Mucosa of stomach (tissue), 1 donor: ENCODE measurements at regions not wholly inside any gene's neighbourhood (a gene's known extent, or its start where the extent isn't known, plus 50 kb on each side); places are given as distances from the start of the nearest gene placed in this dataset.

Experiments used
- H3K27me3 ChIP-seq: one replicate; pipeline ENCODE4 v1.7.0; 2013; ENCODE audit warnings: mild to moderate bottlenecking, low read length; ENCODE audit not compliant: control insufficient read depth, insufficient read depth
- H3K36me3 ChIP-seq: one replicate; pipeline ENCODE4 v1.7.0; 2013; ENCODE audit warnings: low read length; ENCODE audit not compliant: control insufficient read depth, insufficient read depth
- H3K4me1 ChIP-seq: one replicate; pipeline ENCODE4 v1.7.0; 2013; ENCODE audit warnings: mild to moderate bottlenecking, low read length; ENCODE audit not compliant: control insufficient read depth, insufficient read depth
- H3K4me3 ChIP-seq: one replicate; pipeline ENCODE4 v1.7.0; 2013; ENCODE audit warnings: low read length
- H3K9ac ChIP-seq: one replicate; pipeline ENCODE4 v1.7.0; 2013; ENCODE audit warnings: mild to moderate bottlenecking, low read length, moderate library complexity
- H3K9me3 ChIP-seq: one replicate; pipeline ENCODE4 v1.7.0; 2013; ENCODE audit warnings: mild to moderate bottlenecking, low read length, moderate library complexity; ENCODE audit not compliant: control insufficient read depth
- donor health status: Pancreatic carcinoma.

DNA sequence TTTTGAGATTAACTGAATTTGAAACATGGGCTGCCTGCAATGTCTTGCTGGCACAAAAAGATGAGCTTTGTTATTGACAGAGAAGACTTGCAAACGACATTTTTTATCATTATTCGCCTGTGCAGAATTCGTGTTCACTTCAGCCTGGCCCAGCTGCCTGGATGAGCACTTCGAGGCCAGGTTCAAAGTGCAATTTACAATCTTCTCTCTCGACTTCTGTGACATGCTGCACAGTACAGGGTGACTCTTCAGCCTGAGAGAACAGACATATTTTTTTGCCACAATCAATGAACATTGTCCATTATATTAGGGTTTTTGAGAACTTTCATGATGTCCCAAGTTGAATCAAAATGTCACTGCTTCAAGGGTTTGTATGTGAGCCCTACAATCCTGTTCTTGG is 616.5 kb downstream of the SMARCA1 start:
- Histone ChIP-seq H3K4me3 (no peak overlapping the region), H3K9ac (no peak overlapping the region), H3K9me3 (no peaks in the 10 kb centered on the region), H3K4me1 (no peaks in the 10 kb centered on the region), H3K27me3 (no peaks in the 10 kb centered on the region), H3K36me3 (no peaks in the 10 kb centered on the region)

DNA sequence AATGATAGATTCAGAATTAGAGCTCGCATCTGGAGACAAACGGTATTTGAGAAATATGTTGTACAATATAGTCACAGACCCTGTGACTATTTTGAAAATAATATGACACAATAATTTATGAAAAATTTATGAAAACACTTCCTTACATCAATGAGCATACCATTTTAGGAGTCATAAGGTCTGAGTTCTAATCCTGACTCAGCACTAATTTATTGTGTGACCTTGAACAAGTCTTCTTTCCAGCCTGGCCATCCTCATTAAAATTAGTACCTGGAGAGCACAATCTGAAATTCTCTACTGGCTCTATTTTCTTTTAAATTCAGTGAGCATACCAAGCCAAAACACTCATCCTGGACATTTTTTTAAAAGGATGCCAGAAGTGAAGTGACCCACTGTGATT is 622.3 kb downstream of the SMARCA1 start:
- no peak overlapping the region for H3K9ac ChIP-seq
- no peaks in the 10 kb centered on the region for H3K4me1 ChIP-seq
- no peaks in the 10 kb centered on the region for H3K36me3 ChIP-seq
- no peaks in the 10 kb centered on the region for H3K27me3 ChIP-seq
- H3K4me3 ChIP-seq, result no peak overlapping the region
- no peaks in the 10 kb centered on the region for H3K9me3 ChIP-seq

DNA sequence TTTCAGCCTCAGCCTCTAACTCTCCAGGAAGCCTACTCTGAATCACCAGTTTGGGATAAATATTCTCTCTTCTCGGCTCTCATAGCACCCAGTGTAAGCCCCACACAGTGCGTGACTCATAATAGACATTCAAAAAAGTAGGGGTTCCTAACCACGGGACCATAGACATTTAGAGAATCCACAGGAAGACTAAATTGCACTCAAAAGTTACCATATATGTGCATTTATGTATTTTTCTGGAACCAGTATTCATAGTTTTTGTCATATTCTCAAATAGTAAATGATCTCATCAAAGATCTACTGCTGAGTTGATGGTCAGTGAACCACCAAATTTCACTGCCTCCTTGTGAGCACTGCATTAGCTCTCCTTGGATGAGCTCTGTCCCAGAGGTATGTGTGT is 625.7 kb downstream of the SMARCA1 start:
- H3K9me3 ChIP-seq, result no peaks in the 10 kb centered on the region
- H3K9ac ChIP-seq, result no peak overlapping the region
- no peaks in the 10 kb centered on the region for H3K36me3 ChIP-seq
- H3K4me3 ChIP-seq, result no peak overlapping the region
- no peaks in the 10 kb centered on the region for H3K27me3 ChIP-seq
- H3K4me1 ChIP-seq, result no peaks in the 10 kb centered on the region

DNA sequence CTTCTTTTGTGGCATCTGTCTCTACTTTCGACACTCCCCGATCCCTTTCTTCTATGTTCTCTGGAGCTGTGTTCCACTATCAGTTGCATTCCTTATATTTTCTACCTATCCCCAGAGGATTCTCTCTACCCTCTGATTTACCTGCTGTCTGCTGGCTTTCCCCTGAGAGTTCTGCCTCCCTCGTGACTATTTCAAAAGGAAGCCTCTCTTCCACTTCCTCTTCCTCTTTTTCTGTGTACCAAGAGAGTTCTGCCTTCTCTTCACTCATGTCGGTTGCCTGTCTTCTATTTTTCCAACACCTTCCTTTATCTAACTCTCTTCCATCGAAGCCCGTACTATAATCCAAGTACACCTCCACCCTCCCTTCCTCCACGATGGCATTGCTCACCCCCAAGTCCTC is 631.7 kb downstream of the SMARCA1 start:
- Histone ChIP-seq H3K4me3 (no peak overlapping the region), H3K4me1 (no peaks in the 10 kb centered on the region), H3K27me3 (no peaks in the 10 kb centered on the region), H3K9me3 (no peaks in the 10 kb centered on the region), H3K9ac (no peak overlapping the region), H3K36me3 (no peaks in the 10 kb centered on the region)

DNA sequence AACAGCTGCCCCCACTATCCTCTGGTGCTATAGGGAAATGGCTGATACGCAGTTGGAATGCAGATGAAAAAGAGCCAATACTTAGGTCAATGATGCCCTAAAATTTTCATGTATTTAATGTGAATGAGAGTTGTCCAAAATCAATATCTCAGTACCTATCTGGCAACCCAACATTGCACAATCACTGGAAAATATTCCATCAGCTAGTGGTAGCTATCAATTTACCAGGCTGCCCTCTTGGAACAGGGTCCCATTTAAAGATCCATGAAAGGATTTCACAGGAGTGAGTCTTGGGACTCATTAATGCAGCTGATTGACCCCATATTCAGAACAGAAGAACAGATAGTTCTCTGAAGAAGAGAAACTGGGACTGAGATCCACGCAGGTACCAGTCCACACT is 638.9 kb downstream of the SMARCA1 start:
- Histone ChIP-seq H3K4me1 (no peaks in the 10 kb centered on the region), H3K9ac (no peak overlapping the region), H3K9me3 (no peaks in the 10 kb centered on the region), H3K36me3 (no peaks in the 10 kb centered on the region), H3K4me3 (no peak overlapping the region), H3K27me3 (no peaks in the 10 kb centered on the region)

DNA sequence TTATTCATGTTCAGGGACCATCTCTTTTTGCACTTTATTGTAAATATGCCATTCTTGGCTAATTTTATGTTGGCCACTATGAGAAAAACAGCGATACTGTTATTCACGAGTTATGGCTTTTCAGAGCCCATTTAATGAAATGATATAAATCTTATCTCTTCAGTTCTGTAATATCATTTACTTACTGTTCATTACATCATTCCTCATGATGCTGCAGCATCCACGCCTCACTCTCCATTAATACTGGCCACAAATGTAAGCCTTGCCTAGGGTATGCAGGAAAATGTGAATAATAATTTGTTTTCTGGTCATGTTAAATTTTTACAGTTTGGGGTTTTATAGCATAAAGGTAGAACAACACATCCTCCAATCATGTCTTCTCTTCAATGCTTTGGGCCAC is 639.6 kb downstream of the SMARCA1 start:
- no peak overlapping the region for H3K4me3 ChIP-seq
- no peaks in the 10 kb centered on the region for H3K9me3 ChIP-seq
- H3K36me3 ChIP-seq, result no peaks in the 10 kb centered on the region
- no peaks in the 10 kb centered on the region for H3K4me1 ChIP-seq
- H3K9ac ChIP-seq, result no peak overlapping the region
- H3K27me3 ChIP-seq, result no peaks in the 10 kb centered on the region

DNA sequence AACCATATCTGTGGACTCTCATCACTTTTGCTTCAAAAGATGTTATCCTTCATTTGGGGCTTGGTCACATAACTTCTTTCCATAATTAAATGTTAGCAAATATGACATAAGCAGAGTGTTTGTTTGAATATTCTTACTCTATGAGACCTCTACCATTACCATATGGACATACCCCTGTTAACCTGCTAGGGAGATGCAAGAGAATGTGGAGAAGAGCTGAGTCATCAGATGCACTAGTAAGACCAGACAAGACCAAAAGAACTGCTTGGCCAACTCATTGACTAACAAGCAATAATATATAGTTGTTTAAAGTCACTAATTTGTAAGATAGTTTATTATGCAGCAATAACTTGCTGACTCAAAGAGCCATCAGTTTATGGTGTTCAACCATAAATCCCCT is 652.9 kb downstream of the SMARCA1 start:
- no peak overlapping the region for H3K4me3 ChIP-seq
- H3K9ac ChIP-seq, result no peak overlapping the region
- H3K9me3 ChIP-seq, result no peaks in the 10 kb centered on the region
- H3K36me3 ChIP-seq, result no peaks in the 10 kb centered on the region
- no peaks in the 10 kb centered on the region for H3K27me3 ChIP-seq
- no peaks in the 10 kb centered on the region for H3K4me1 ChIP-seq

DNA sequence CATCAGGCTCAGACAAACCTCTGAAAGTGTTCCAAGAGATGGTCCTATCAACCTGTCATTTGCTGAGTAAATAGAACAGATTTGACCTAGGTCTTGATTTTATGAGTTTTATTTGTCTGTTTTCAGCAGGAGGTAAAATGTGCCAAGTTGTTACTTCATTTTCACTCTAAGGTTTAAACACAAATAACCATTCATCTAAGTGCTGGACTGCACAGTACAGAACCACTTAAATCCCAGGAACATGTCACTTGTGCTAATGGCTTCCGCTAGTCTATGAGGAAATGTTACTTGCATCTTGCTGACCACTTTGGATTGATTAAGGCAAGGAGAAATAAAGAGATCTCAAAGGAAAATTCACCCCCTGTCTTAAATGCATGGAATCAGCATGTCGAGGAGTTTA is 660.7 kb downstream of the SMARCA1 start:
- Histone ChIP-seq H3K9me3 (no peaks in the 10 kb centered on the region), H3K27me3 (no peaks in the 10 kb centered on the region), H3K4me1 (no peaks in the 10 kb centered on the region), H3K9ac (no peak overlapping the region), H3K4me3 (no peak overlapping the region), H3K36me3 (no peaks in the 10 kb centered on the region)

DNA sequence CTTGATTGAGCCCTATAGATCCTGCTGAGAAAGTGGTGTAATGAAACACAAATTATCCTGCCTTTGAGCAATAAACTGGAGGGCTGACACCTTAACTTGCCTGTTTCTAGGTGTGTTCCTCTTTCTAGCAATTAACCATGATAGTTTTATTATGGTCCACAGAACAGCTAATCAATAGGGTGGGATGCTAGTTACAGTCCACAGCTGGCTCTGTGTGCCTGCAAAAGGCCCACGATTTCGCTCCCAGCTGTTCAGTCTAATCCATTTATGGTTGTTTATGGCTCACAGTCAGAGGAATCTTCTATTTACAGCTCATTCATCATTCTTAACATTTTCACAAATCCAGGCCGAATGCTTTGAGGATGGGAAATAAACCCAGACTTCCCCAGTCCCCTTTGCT is 674.9 kb downstream of the SMARCA1 start:
- Histone ChIP-seq H3K9me3 (no peaks in the 10 kb centered on the region), H3K9ac (no peak overlapping the region), H3K27me3 (no peaks in the 10 kb centered on the region), H3K4me1 (no peaks in the 10 kb centered on the region), H3K4me3 (no peak overlapping the region), H3K36me3 (no peaks in the 10 kb centered on the region)

DNA sequence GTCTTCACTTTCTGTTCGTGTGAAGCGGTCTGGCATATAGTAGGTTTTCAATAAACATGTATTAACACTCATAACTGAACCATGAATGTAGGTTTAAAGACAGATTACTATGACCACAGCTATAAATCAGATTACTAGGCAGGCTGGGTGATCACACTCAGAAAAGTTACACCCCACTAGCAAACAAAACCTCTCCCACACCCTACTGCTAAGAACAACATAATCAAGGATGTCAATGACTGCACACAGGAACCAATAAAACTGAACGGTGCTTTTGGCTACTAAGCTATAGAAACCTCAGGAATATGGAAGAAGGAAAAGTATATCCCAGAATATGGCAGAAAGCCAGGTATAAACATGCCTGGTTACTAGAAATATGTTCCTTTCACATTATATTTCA is 676.9 kb downstream of the SMARCA1 start:
- Histone ChIP-seq H3K27me3 (no peaks in the 10 kb centered on the region), H3K9me3 (no peaks in the 10 kb centered on the region), H3K4me1 (no peaks in the 10 kb centered on the region), H3K9ac (no peak overlapping the region), H3K4me3 (no peak overlapping the region), H3K36me3 (no peaks in the 10 kb centered on the region)

DNA sequence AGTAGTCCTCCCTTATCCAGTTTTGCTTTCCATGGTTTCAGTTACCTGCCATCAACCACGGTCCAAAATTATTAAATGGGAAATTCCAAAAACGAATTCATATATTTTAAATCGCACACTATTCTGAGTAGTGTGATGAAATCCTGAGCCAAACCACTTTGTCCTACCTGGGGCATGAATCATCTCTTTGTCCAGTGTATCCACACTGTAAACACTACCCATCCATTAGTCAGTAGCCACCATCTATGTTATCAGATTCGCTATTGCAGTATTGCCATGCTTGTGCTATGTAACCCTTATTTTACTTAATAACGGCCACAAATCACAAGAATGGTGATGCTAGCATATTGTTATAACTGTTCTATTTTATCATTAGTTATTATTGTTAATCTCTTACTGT is 704.6 kb downstream of the SMARCA1 start:
- no peak overlapping the region for H3K9ac ChIP-seq
- H3K36me3 ChIP-seq, result no peaks in the 10 kb centered on the region
- H3K4me1 ChIP-seq, result no peaks in the 10 kb centered on the region

DNA sequence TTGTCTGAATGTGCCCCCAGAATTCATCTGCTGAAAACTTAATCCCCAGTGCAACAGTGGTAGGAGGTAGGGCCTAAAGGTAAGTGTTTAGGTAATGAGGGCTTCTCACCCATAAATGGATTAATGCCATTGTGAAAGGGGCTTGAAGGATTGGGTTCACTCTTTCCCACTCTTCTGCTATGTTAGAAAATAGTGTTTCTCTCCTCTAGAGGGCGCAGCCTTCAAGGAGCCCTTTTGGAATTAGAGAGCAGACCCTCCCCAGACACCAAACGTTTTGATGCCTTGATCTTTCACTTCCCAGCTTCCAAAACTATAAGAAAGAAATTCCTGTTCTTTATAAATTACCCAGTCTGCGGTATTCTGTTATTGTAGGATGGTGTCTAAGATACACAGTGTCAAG is 706.4 kb downstream of the SMARCA1 start:
- H3K4me1 ChIP-seq, result no peaks in the 10 kb centered on the region
- no peaks in the 10 kb centered on the region for H3K27me3 ChIP-seq
- no peaks in the 10 kb centered on the region for H3K36me3 ChIP-seq
- H3K9ac ChIP-seq, result no peak overlapping the region
- H3K4me3 ChIP-seq, result no peak overlapping the region
- no peaks in the 10 kb centered on the region for H3K9me3 ChIP-seq

More for the DNA sequence above, 704.6 kb downstream of the SMARCA1 start:
- Histone ChIP-seq H3K4me3 (no peak overlapping the region), H3K27me3 (no peaks in the 10 kb centered on the region), H3K9me3 (no peaks in the 10 kb centered on the region)

DNA sequence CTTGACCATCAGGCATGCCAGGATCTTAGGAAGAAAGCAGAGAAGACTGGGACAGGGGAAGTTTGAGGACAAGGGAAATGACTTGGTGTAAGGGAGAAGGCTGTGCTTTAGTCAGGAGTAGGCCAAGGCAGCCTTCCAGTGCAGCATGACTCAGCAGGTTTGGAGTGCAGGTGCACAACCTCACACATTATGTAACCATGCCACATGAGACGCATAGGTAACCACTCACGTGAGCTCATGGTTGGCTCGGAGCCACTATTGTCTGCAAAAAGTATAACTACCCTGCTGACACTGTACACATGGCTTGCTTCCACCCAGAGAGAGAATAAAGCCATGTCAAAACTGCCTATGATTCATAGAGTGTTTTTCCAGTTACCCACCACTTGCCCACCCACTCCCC is 715.9 kb downstream of the SMARCA1 start:
- no peaks in the 10 kb centered on the region for H3K9me3 ChIP-seq
- H3K36me3 ChIP-seq, result no peaks in the 10 kb centered on the region
- no peak overlapping the region for H3K9ac ChIP-seq
- H3K4me1 ChIP-seq, result peaks cover 9% of the 10 kb centered on the region
- no peaks in the 10 kb centered on the region for H3K27me3 ChIP-seq
- no peak overlapping the region for H3K4me3 ChIP-seq
